ENCODE measurements at regions not wholly inside any gene's neighbourhood (a gene's known extent, or its start where the extent isn't known, plus 50 kb on each side); places are given as distances from the start of the nearest gene placed in this dataset.
A peak's percentile ranks its signal among the peaks of the same experiment; 100 is the strongest.
"Not testable (repeated sequence)": the region's sequence is repeated elsewhere in the genome, so short reads cannot be mapped to it uniquely, and the experiment has no call there.

DNA sequence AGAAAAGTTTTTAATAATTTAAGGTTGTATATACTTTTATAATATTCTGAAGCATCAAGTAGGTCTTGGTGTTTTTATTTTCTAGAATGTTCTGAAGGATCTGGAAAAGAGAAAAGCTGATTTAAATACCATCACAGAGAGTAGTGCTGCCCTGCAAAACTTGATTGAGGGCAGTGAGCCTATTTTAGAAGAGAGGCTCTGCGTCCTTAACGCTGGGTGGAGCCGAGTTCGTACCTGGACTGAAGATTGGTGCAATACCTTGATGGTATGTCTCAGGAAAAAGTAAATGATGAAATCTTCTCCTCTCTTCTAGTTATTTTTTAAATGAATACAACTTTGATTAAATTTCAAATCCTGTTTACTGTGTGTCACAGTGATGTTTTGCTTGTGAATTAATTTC lies 225.7 kb downstream of the UTRN start:
- no peak for TF ChIP-seq CTCF (IDR thresholded peaks at IDR 0.05)
- ATAC-seq (ENCODE audit: insufficient number of reproducible peaks, low FRiP score, low read depth) (no peak), DNase-seq (ENCODE audit: low spot score) (no peak)
- Histone ChIP-seq H3K36me3 (peaks cover 20% of the 10 kb centered on the region), H3K27ac (no peak overlapping the region), H3K9me3 (no peaks in the 10 kb centered on the region), H3K4me1 (ENCODE audit: control insufficient read depth in 1 of 2, low read depth in 2 of 2) (no peaks in the 10 kb centered on the region), H3K27me3 (replicated peaks; ENCODE audit: insufficient read depth) (no peaks in the 10 kb centered on the region), H3K4me3 (no peak overlapping the region)

DNA sequence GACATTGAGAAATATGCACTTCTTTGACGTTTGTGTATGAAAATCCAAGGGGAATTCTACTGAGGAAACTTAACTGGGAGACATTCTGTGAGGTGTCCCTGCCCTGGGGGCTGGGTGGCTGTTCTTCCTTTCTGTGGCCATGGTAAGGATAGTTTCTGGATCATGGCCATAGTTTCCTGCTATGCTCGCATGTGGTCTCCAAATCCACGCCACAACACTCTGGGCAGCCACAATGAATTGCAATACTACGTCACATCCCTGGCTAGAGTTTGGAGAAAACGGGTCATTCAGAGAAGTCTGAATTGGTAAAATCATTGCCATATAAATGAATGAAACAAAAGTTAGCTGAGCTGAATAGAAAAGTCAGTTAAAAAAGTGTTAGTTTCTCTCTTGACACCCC lies 230.6 kb downstream of the UTRN start:
- Histone ChIP-seq H3K27ac (no peak overlapping the region), H3K4me3 (no peak overlapping the region), H3K4me1 (ENCODE audit: control insufficient read depth in 1 of 2, low read depth in 2 of 2) (peaks cover 0 to 17% of the 10 kb centered on the region in 2 donors), H3K36me3 (peaks cover 14% of the 10 kb centered on the region), H3K9me3 (no peaks in the 10 kb centered on the region), H3K27me3 (replicated peaks; ENCODE audit: insufficient read depth) (no peaks in the 10 kb centered on the region)
- DNase-seq (ENCODE audit: low spot score) (no peak), ATAC-seq (ENCODE audit: insufficient number of reproducible peaks, low FRiP score, low read depth) (no peak)
- TF ChIP-seq CTCF (IDR thresholded peaks at IDR 0.05): no peak

GRCh38 chr6:144519426-144519825 lies 234.3 kb downstream of the UTRN start:
- peaks cover 16% of the 10 kb centered on the region for H3K36me3 ChIP-seq

GRCh38 chr6:144528743-144529425 lies 243.7 kb downstream of the UTRN start:
- ATAC-seq (ENCODE audit: insufficient number of reproducible peaks, low FRiP score, low read depth) (no peak), DNase-seq (ENCODE audit: low spot score) (no peak)
- Histone ChIP-seq H3K27me3 (replicated peaks; ENCODE audit: insufficient read depth) (no peaks in the 10 kb centered on the region), H3K9me3 (no peaks in the 10 kb centered on the region), H3K4me1 (ENCODE audit: control insufficient read depth in 1 of 2, low read depth in 2 of 2) (no peaks in the 10 kb centered on the region), H3K27ac (no peak overlapping the region), H3K4me3 (no peak overlapping the region), H3K36me3 (peaks cover 12% of the 10 kb centered on the region)
- TF ChIP-seq CTCF (IDR thresholded peaks at IDR 0.05): no peak

More at GRCh38 chr6:144519426-144519825, 234.3 kb downstream of the UTRN start:
- no peak overlapping the region for H3K4me3 ChIP-seq
- no peaks in the 10 kb centered on the region for H3K9me3 ChIP-seq
- TF ChIP-seq CTCF (IDR thresholded peaks at IDR 0.05): no peak
- no peak for DNase-seq (ENCODE audit: low spot score)
- H3K27ac ChIP-seq: peak overlapping the region in 1 of 2 donors; percentile 20
- ATAC-seq (ENCODE audit: insufficient number of reproducible peaks, low FRiP score, low read depth): no peak
- no peaks in the 10 kb centered on the region for H3K27me3 ChIP-seq (replicated peaks; ENCODE audit: insufficient read depth)
- H3K4me1 ChIP-seq (ENCODE audit: control insufficient read depth in 1 of 2, low read depth in 2 of 2): peaks cover 0 to 19% of the 10 kb centered on the region in 2 donors

DNA sequence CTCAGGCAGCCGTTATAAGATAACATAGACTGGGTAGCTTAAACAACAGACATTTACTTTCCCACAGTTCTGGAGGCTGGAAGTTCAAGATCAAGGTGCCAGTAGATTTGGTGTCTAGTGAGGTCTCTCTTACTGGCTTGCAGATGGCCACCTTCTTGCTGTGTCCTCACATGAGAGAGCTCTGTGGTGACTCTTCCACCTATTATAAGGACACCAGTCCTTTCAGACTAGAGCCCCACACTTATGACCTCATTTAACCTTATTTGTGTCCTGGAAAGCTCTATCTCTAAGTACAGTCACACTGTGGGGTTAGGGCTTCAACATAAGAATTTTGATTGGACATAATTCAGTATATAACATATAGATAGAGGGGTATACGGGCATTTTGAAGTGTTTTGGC lies 245.0 kb downstream of the UTRN start:
- Histone ChIP-seq H3K9me3 (no peaks in the 10 kb centered on the region), H3K4me1 (ENCODE audit: control insufficient read depth in 1 of 2, low read depth in 2 of 2) (no peaks in the 10 kb centered on the region), H3K27ac (no peak overlapping the region), H3K27me3 (replicated peaks; ENCODE audit: insufficient read depth) (no peaks in the 10 kb centered on the region), H3K36me3 (peaks cover 9% of the 10 kb centered on the region), H3K4me3 (no peak overlapping the region)
- ATAC-seq (ENCODE audit: insufficient number of reproducible peaks, low FRiP score, low read depth) (no peak), DNase-seq (ENCODE audit: low spot score) (no peak)
- TF ChIP-seq CTCF (IDR thresholded peaks at IDR 0.05): no peak

- not testable (repeated sequence) for H3K4me3 ChIP-seq; H3K27ac ChIP-seq; H3K36me3 ChIP-seq; H3K9me3 ChIP-seq; DNase-seq (ENCODE audit: low spot score); H3K4me1 ChIP-seq (ENCODE audit: control insufficient read depth in 1 of 2, low read depth in 2 of 2); ATAC-seq (ENCODE audit: insufficient number of reproducible peaks, low FRiP score, low read depth); H3K27me3 ChIP-seq (replicated peaks; ENCODE audit: insufficient read depth)
Observed at GRCh38 chr6:144532238-144532637, 247.1 kb downstream of the UTRN start.
